ENCODE measurements at regions not wholly inside any gene's neighbourhood (a gene's known extent, or its start where the extent isn't known, plus 50 kb on each side); places are given as distances from the start of the nearest gene placed in this dataset.

DNA sequence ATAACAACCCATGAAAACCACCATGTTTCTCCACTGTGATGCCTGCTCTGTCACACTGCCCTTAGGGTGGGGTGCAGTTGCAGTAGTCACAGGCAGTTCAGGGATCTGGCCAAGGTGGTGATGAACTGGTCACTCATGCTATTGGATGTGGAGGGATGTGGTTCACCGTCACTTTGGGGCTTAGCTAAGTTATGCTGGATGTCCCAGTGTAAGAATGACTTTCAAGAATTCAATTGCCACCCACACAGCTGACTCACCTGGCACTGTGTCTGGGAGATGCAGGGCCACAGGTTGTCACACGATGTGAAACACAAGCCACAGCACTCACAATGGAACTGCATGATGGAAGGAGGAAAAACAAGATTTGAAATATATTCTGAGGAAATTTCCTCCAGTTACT, 146.1 kb upstream of the CTNNB1 start:
- no peak overlapping the region for H3K4me2 ChIP-seq (ENCODE audit: low read depth, low read length, poor library complexity, severe bottlenecking)
- H3K79me2 ChIP-seq (ENCODE audit: insufficient read depth, low read length): no peaks in the 10 kb centered on the region
- no peak for TF ChIP-seq EZH2phosphoT487 (IDR thresholded peaks at IDR 0.05; ENCODE audit: borderline replicate concordance)
- TF ChIP-seq CTCF (conservative IDR thresholded peaks at IDR 0.05; ENCODE audit: low read length): no peak
- no peaks in the 10 kb centered on the region for H3K9me3 ChIP-seq (ENCODE audit: insufficient read depth, low read depth, low read length)
- H3K27me3 ChIP-seq (ENCODE audit: insufficient read depth, low read length, poor library complexity, severe bottlenecking): no peaks in the 10 kb centered on the region
- no peak overlapping the region for H3K9ac ChIP-seq (ENCODE audit: low read depth, low read length, poor library complexity, severe bottlenecking)
- no peak overlapping the region for H3K4me3 ChIP-seq (ENCODE audit: low read length, poor library complexity, severe bottlenecking)
- H2AFZ ChIP-seq (ENCODE audit: low read length): no peak overlapping the region
- no peaks in the 10 kb centered on the region for H3F3A ChIP-seq (ENCODE audit: low read depth)
- no peaks in the 10 kb centered on the region for H3K4me1 ChIP-seq (ENCODE audit: insufficient read depth, low read length, poor library complexity, severe bottlenecking)
- H4K20me1 ChIP-seq (ENCODE audit: insufficient read depth, low read length, poor library complexity, severe bottlenecking): no peaks in the 10 kb centered on the region
- H3K36me3 ChIP-seq (ENCODE audit: insufficient read depth, low read length): no peaks in the 10 kb centered on the region
- no peaks in the 10 kb centered on the region for H3K9me2 ChIP-seq (replicated peaks; ENCODE audit: low read depth, low read length)

- H3K27me3 ChIP-seq (ENCODE audit: insufficient read depth, low read length, poor library complexity, severe bottlenecking): no peaks in the 10 kb centered on the region
- no peak overlapping the region for H3K9ac ChIP-seq (ENCODE audit: low read depth, low read length, poor library complexity, severe bottlenecking)
- no peaks in the 10 kb centered on the region for H3K79me2 ChIP-seq (ENCODE audit: insufficient read depth, low read length)
- TF ChIP-seq CTCF (conservative IDR thresholded peaks at IDR 0.05; ENCODE audit: low read length) (no peak), EZH2phosphoT487 (IDR thresholded peaks at IDR 0.05; ENCODE audit: borderline replicate concordance) (no peak)
- no peaks in the 10 kb centered on the region for H3K36me3 ChIP-seq (ENCODE audit: insufficient read depth, low read length)
- H3K4me1 ChIP-seq (ENCODE audit: insufficient read depth, low read length, poor library complexity, severe bottlenecking): no peaks in the 10 kb centered on the region
- H3F3A ChIP-seq (ENCODE audit: low read depth): no peaks in the 10 kb centered on the region
- H2AFZ ChIP-seq (ENCODE audit: low read length): no peak overlapping the region
- H3K9me3 ChIP-seq (ENCODE audit: insufficient read depth, low read depth, low read length): no peaks in the 10 kb centered on the region
- no peak overlapping the region for H3K4me3 ChIP-seq (ENCODE audit: low read length, poor library complexity, severe bottlenecking)
- no peaks in the 10 kb centered on the region for H3K9me2 ChIP-seq (replicated peaks; ENCODE audit: low read depth, low read length)
- H3K4me2 ChIP-seq (ENCODE audit: low read depth, low read length, poor library complexity, severe bottlenecking): no peak overlapping the region
- no peaks in the 10 kb centered on the region for H4K20me1 ChIP-seq (ENCODE audit: insufficient read depth, low read length, poor library complexity, severe bottlenecking)
Observed at GRCh38 chr3:41060106-41060505, 139.2 kb upstream of the CTNNB1 start.

- no peaks in the 10 kb centered on the region for H3K4me1 ChIP-seq (ENCODE audit: insufficient read depth, low read length, poor library complexity, severe bottlenecking)
- no peak overlapping the region for H3K4me2 ChIP-seq (ENCODE audit: low read depth, low read length, poor library complexity, severe bottlenecking)
- no peak overlapping the region for H3K9ac ChIP-seq (ENCODE audit: low read depth, low read length, poor library complexity, severe bottlenecking)
- H3K4me3 ChIP-seq (ENCODE audit: low read length, poor library complexity, severe bottlenecking): no peak overlapping the region
- H3K27me3 ChIP-seq (ENCODE audit: insufficient read depth, low read length, poor library complexity, severe bottlenecking): no peaks in the 10 kb centered on the region
- no peak overlapping the region for H2AFZ ChIP-seq (ENCODE audit: low read length)
- TF ChIP-seq CTCF (conservative IDR thresholded peaks at IDR 0.05; ENCODE audit: low read length) (no peak), EZH2phosphoT487 (IDR thresholded peaks at IDR 0.05; ENCODE audit: borderline replicate concordance) (no peak)
- no peaks in the 10 kb centered on the region for H4K20me1 ChIP-seq (ENCODE audit: insufficient read depth, low read length, poor library complexity, severe bottlenecking)
- H3K9me2 ChIP-seq (replicated peaks; ENCODE audit: low read depth, low read length): no peaks in the 10 kb centered on the region
- H3K36me3 ChIP-seq (ENCODE audit: insufficient read depth, low read length): no peaks in the 10 kb centered on the region
- H3K79me2 ChIP-seq (ENCODE audit: insufficient read depth, low read length): no peaks in the 10 kb centered on the region
- H3F3A ChIP-seq (ENCODE audit: low read depth): no peaks in the 10 kb centered on the region
- H3K9me3 ChIP-seq (ENCODE audit: insufficient read depth, low read depth, low read length): no peaks in the 10 kb centered on the region
Observed at GRCh38 chr3:41064070-41064469, 135.2 kb upstream of the CTNNB1 start.

All from Loucy (cell line).